Tibial nerve (tissue), 4 donors: ENCODE measurements at regions not wholly inside any gene's neighbourhood (a gene's known extent, or its start where the extent isn't known, plus 50 kb on each side); places are given as distances from the start of the nearest gene placed in this dataset.

Source experiments
- DNase-seq, 2 donors: peaks; one replicate each; pipeline ENCODE4 v3.0.0-alpha.2; 2019; ENCODE audit warnings: low spot score in 2 of 2
- H3K27ac ChIP-seq, 4 donors: fragments of 200-600 bp; sonication (generic) in 3 of 4; one replicate each; pipeline ENCODE4 v1.5.1; 2017 to 2019; ENCODE audit warnings: mild to moderate bottlenecking in 1 of 4
- H3K27me3 ChIP-seq, 2 donors: fragments of 200-600 bp; sonication (generic) in 1 of 2; one replicate each; pipeline versions ENCODE4 v1.5.1 to v1.6.0; 2017 to 2019
- H3K36me3 ChIP-seq, 3 donors: fragments of 200-600 bp; sonication (generic); one replicate each; pipeline ENCODE4 v1.5.1; 2018 to 2019
- H3K4me1 ChIP-seq, 4 donors: fragments of 200-600 bp; sonication (generic) in 3 of 4; one replicate each; pipeline ENCODE4 v1.5.1; 2017 to 2019
- H3K4me3 ChIP-seq, 4 donors: fragments of 200-600 bp; sonication (generic) in 3 of 4; one replicate each; pipeline ENCODE4 v1.5.1; 2017 to 2019; ENCODE audit warnings: mild to moderate bottlenecking in 1 of 4, moderate library complexity in 1 of 4
- H3K9me3 ChIP-seq, 4 donors: fragments of 200-600 bp; sonication (generic) in 3 of 4; one replicate each; pipeline ENCODE4 v1.5.1; 2017 to 2019
- CTCF ChIP-seq, 5 experiments: fragments of 200-600 bp in 3 of 5; fragments of 450-650 bp in 2 of 5; sonication (generic) in 3 of 5; IDR thresholded peaks; one replicate each; pipeline ENCODE4 v1.5.1; 2016 to 2019; ENCODE audit warnings: antibody characterized with exemption in 5 of 5, mild to moderate bottlenecking in 3 of 5, moderate library complexity in 2 of 5
- EP300 ChIP-seq, 2 donors: sonication (generic); formaldehyde crosslinking; IDR thresholded peaks; one replicate each; pipeline ENCODE4 v1.6.1; 2017; ENCODE audit warnings: antibody characterized with exemption in 2 of 2, mild to moderate bottlenecking in 1 of 2
- POLR2A ChIP-seq, 2 donors: fragments of 450-650 bp; IDR thresholded peaks; one replicate each; pipeline ENCODE4 v1.6.1; 2017; ENCODE audit warnings: antibody characterized with exemption in 2 of 2, mild to moderate bottlenecking in 2 of 2, moderate library complexity in 2 of 2
- WGBS, 2 donors: methylation state at CpG; one replicate each; pipeline ENCODE4 v1.1.5; 2018; 5-methylcytosine and 5-hydroxymethylcytosine counted together

GRCh38 chr17:69995476-69995875 lies 79.5 kb upstream of the KCNJ16 start:
- 94 to 97% methylated on average over 2 of the region's 2 CpGs for WGBS, 2 donors
- TF ChIP-seq POLR2A (IDR thresholded peaks at IDR 0.05) (no peak), CTCF (IDR thresholded peaks at IDR 0.05) (no peak), EP300 (IDR thresholded peaks at IDR 0.05) (no peak)
- H3K4me3 ChIP-seq: no peak overlapping the region
- no peaks in the 10 kb centered on the region for H3K36me3 ChIP-seq
- DNase-seq: no peak
- no peak overlapping the region for H3K27ac ChIP-seq
- H3K9me3 ChIP-seq: peaks cover 0 to 10% (median 0%) of the 10 kb centered on the region in 4 donors
- no peaks in the 10 kb centered on the region for H3K27me3 ChIP-seq
- no peaks in the 10 kb centered on the region for H3K4me1 ChIP-seq

- H3K27me3 ChIP-seq: no peaks in the 10 kb centered on the region
- H3K36me3 ChIP-seq: no peaks in the 10 kb centered on the region
- TF ChIP-seq EP300 (IDR thresholded peaks at IDR 0.05): no peak
- no peak for TF ChIP-seq CTCF (IDR thresholded peaks at IDR 0.05)
- TF ChIP-seq POLR2A (IDR thresholded peaks at IDR 0.05): no peak
- peaks cover 0 to 10% (median 0%) of the 10 kb centered on the region in 4 donors for H3K9me3 ChIP-seq
- no peak for DNase-seq
- H3K27ac ChIP-seq: no peak overlapping the region
- H3K4me1 ChIP-seq: no peaks in the 10 kb centered on the region
- no peak overlapping the region for H3K4me3 ChIP-seq
Observed at GRCh38 chr17:69997332-69997731, 77.7 kb upstream of the KCNJ16 start.

- TF ChIP-seq POLR2A (IDR thresholded peaks at IDR 0.05) (no peak), CTCF (IDR thresholded peaks at IDR 0.05) (no peak), EP300 (IDR thresholded peaks at IDR 0.05) (no peak)
- Histone ChIP-seq H3K27ac (no peak overlapping the region), H3K4me3 (no peak overlapping the region), H3K27me3 (no peaks in the 10 kb centered on the region), H3K4me1 (no peaks in the 10 kb centered on the region), H3K9me3 (peaks cover 0 to 10% (median 0%) of the 10 kb centered on the region in 4 donors), H3K36me3 (no peaks in the 10 kb centered on the region)
- 88 to 98% methylated on average over 1 of the region's 1 CpG for WGBS, 2 donors
- DNase-seq: no peak
Observed at GRCh38 chr17:69999253-69999652, 75.8 kb upstream of the KCNJ16 start.

GRCh38 chr17:70006159-70006558 lies 68.9 kb upstream of the KCNJ16 start:
- no peaks in the 10 kb centered on the region for H3K36me3 ChIP-seq
- H3K4me3 ChIP-seq: no peak overlapping the region
- H3K9me3 ChIP-seq: no peaks in the 10 kb centered on the region
- DNase-seq: no peak
- TF ChIP-seq POLR2A (IDR thresholded peaks at IDR 0.05) (no peak), CTCF (IDR thresholded peaks at IDR 0.05) (no peak), EP300 (IDR thresholded peaks at IDR 0.05) (no peak)
- WGBS, 2 donors: 85 to 89% methylated on average over 4 of the region's 4 CpGs
- H3K27ac ChIP-seq: no peak overlapping the region
- no peaks in the 10 kb centered on the region for H3K27me3 ChIP-seq
- H3K4me1 ChIP-seq: no peaks in the 10 kb centered on the region

GRCh38 chr17:70011750-70012149 lies 63.3 kb upstream of the KCNJ16 start:
- H3K27ac ChIP-seq: no peak overlapping the region
- no peaks in the 10 kb centered on the region for H3K36me3 ChIP-seq
- H3K9me3 ChIP-seq: no peaks in the 10 kb centered on the region
- DNase-seq: no peak
- H3K4me1 ChIP-seq: peaks cover 0 to 7% (median 2%) of the 10 kb centered on the region in 4 donors
- no peak overlapping the region for H3K4me3 ChIP-seq
- 49 to 62% methylated on average over 1 of the region's 1 CpG for WGBS, 2 donors
- no peaks in the 10 kb centered on the region for H3K27me3 ChIP-seq
- TF ChIP-seq POLR2A (IDR thresholded peaks at IDR 0.05) (no peak), EP300 (IDR thresholded peaks at IDR 0.05) (no peak), CTCF (IDR thresholded peaks at IDR 0.05) (no peak)
